DND-41 (cell line): ENCODE measurements at regions not wholly inside any gene's neighbourhood (a gene's known extent, or its start where the extent isn't known, plus 50 kb on each side); places are given as distances from the start of the nearest gene placed in this dataset.

Source experiments
- ATAC-seq: fragments of 200-7000 bp; cut with Tn5 transposase; 3 replicates; pipeline ENCODE4 v1.9.1; 2021; ENCODE audit warnings: low read depth; ENCODE audit not compliant: insufficient read depth
- DNase-seq: peaks from one replicate; pipeline ENCODE4 v3.0.0-alpha.2; 2020
- H2AFZ ChIP-seq: 2 replicates; pipeline ENCODE4 v1.6.0; 2012; ENCODE audit warnings: low read depth, low read length
- H3K27ac ChIP-seq: 2 replicates; pipeline ENCODE4 v1.5.1; 2012; ENCODE audit warnings: low read length, inconsistent platforms
- H3K27me3 ChIP-seq: fragments of 200-600 bp; sonication (generic); 2 replicates; pipeline ENCODE4 v1.6.0; 2012; ENCODE audit warnings: low read length, mild to moderate bottlenecking, inconsistent platforms; ENCODE audit not compliant: insufficient read depth, poor library complexity
- H3K36me3 ChIP-seq: 2 replicates; pipeline ENCODE4 v1.5.1; 2012; ENCODE audit warnings: low read length, inconsistent platforms; ENCODE audit not compliant: insufficient read depth
- H3K4me1 ChIP-seq: 2 replicates; pipeline ENCODE4 v1.5.1; 2012; ENCODE audit warnings: mild to moderate bottlenecking, low read length; ENCODE audit not compliant: insufficient read depth
- H3K4me2 ChIP-seq: 2 replicates; pipeline ENCODE4 v1.6.0; 2012; ENCODE audit warnings: mild to moderate bottlenecking, moderate library complexity, low read length, inconsistent platforms; ENCODE audit not compliant: insufficient read depth
- H3K4me3 ChIP-seq, 2 experiments: fragments of 200-600 bp in 1 of 2; shearing (Covaris generic) in 1 of 2; 2 replicates each; pipeline ENCODE4 v1.5.1; 2012 to 2016; ENCODE audit warnings: inconsistent platforms in 2 of 2, low read length in 2 of 2, mild to moderate bottlenecking in 2 of 2, low read depth in 1 of 2, moderate library complexity in 1 of 2
- H3K79me2 ChIP-seq: 2 replicates; pipeline ENCODE4 v1.6.0; 2012; ENCODE audit warnings: low read length, inconsistent platforms; ENCODE audit not compliant: insufficient read depth
- H3K9ac ChIP-seq: 2 replicates; pipeline ENCODE4 v1.6.0; 2012; ENCODE audit warnings: low read depth, mild to moderate bottlenecking, inconsistent platforms, low read length, moderate library complexity
- H3K9me3 ChIP-seq: 2 replicates; pipeline ENCODE4 v1.5.1; 2012; ENCODE audit warnings: low read length, moderate library complexity, mild to moderate bottlenecking, inconsistent platforms; ENCODE audit not compliant: insufficient read depth, severe bottlenecking
- H4K20me1 ChIP-seq: 2 replicates; pipeline ENCODE4 v1.6.0; 2012; ENCODE audit warnings: low read length; ENCODE audit not compliant: insufficient read depth
- CTCF ChIP-seq: IDR thresholded peaks from 2 replicates; pipeline ENCODE4 v1.5.1; 2012; ENCODE audit warnings: borderline replicate concordance, low read length, moderate library complexity, mild to moderate bottlenecking; ENCODE audit not compliant: poor library complexity, severe bottlenecking; ENCODE audit errors: extremely low read depth
- EZH2 ChIP-seq: IDR thresholded peaks from 3 replicates; pipeline ENCODE4 v1.6.1; 2012; ENCODE audit warnings: borderline replicate concordance, low read depth, mild to moderate bottlenecking, moderate library complexity, low read length, inconsistent platforms; ENCODE audit not compliant: severe bottlenecking

- ATAC-seq = no peak
- no peak overlapping the region for H3K27ac ChIP-seq
These were observed 218.9 kb downstream of the PABPC4L start for GRCh38 chr4:133982533-133983224.

DNA sequence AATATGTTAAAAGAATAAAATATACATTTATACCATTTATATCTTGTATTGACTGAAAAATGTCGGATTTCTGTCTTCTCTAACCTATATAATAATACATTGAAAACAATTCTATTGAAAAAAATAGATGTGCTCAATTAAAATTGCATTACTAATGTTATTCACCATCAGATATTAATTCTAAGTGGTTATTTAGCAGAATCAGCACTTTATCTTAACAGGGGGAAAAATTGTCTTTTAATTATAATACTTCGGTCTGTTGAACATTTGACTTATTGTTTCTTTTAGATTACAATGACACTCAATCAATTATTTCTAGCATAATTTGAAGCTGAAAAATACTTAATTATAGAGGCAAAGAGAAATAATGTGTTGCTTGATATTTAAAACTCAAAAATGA lies 220.3 kb downstream of the PABPC4L start:
- Histone ChIP-seq H2AFZ (no peak overlapping the region), H3K4me3 (no peak overlapping the region), H3K79me2 (no peaks in the 10 kb centered on the region), H4K20me1 (no peaks in the 10 kb centered on the region), H3K27ac (no peak overlapping the region), H3K27me3 (no peaks in the 10 kb centered on the region), H3K9ac (no peak overlapping the region), H3K4me2 (no peak overlapping the region), H3K4me1 (no peaks in the 10 kb centered on the region), H3K36me3 (no peaks in the 10 kb centered on the region), H3K9me3 (peaks cover 3% of the 10 kb centered on the region)
- DNase-seq (no peak), ATAC-seq (no peak)
- TF ChIP-seq CTCF = no peak
- TF ChIP-seq EZH2 = no peak

More at GRCh38 chr4:133982533-133983224, 218.9 kb downstream of the PABPC4L start:
- DNase-seq = no peak
- H3K27me3 ChIP-seq = no peaks in the 10 kb centered on the region
- H3K4me2 ChIP-seq = no peak overlapping the region
- no peaks in the 10 kb centered on the region for H3K4me1 ChIP-seq
- H2AFZ ChIP-seq = no peak overlapping the region
- no peak overlapping the region for H3K9ac ChIP-seq
- H3K36me3 ChIP-seq = no peaks in the 10 kb centered on the region
- peaks cover 3% of the 10 kb centered on the region for H3K9me3 ChIP-seq
- no peaks in the 10 kb centered on the region for H3K79me2 ChIP-seq
- H4K20me1 ChIP-seq = no peaks in the 10 kb centered on the region
- H3K4me3 ChIP-seq = no peak overlapping the region
- no peak for TF ChIP-seq EZH2
- no peak for TF ChIP-seq CTCF

GRCh38 chr4:133972586-133972985 lies 229.0 kb downstream of the PABPC4L start:
- Histone ChIP-seq H3K27me3 (no peaks in the 10 kb centered on the region), H3K4me3 (no peak overlapping the region), H3K9me3 (no peaks in the 10 kb centered on the region), H3K27ac (no peak overlapping the region), H3K36me3 (no peaks in the 10 kb centered on the region), H4K20me1 (no peaks in the 10 kb centered on the region), H3K9ac (no peak overlapping the region), H3K4me2 (no peak overlapping the region), H3K4me1 (peaks cover 25% of the 10 kb centered on the region), H3K79me2 (no peaks in the 10 kb centered on the region), H2AFZ (no peak overlapping the region)
- DNase-seq (no peak), ATAC-seq (no peak)
- no peak for TF ChIP-seq EZH2
- TF ChIP-seq CTCF = no peak
